Neural progenitor cell (in vitro differentiated cells): ENCODE measurements at regions not wholly inside any gene's neighbourhood (a gene's known extent, or its start where the extent isn't known, plus 50 kb on each side); places are given as distances from the start of the nearest gene placed in this dataset.

Experiments
- DNase-seq: peaks from one replicate; pipeline ENCODE4 v3.0.0-alpha.2; 2016; ENCODE audit warnings: low spot score
- H2AFZ ChIP-seq: fragments of 200-600 bp; sonication (generic); replicated peaks from 2 replicates; pipeline ENCODE4 v1.6.1; 2016; ENCODE audit warnings: antibody characterized with exemption
- H3F3A ChIP-seq: fragments of 200-600 bp; sonication (generic); 2 replicates; pipeline ENCODE4 v1.6.1; 2016; ENCODE audit warnings: antibody characterized with exemption, low read depth
- H3K27ac ChIP-seq: fragments of 200-600 bp; sonication (generic); 2 replicates; pipeline ENCODE4 v1.5.1; 2016; ENCODE audit warnings: mild to moderate bottlenecking
- H3K27me3 ChIP-seq: fragments of 200-600 bp; sonication (generic); 2 replicates; pipeline ENCODE4 v1.6.1; 2016; ENCODE audit warnings: mild to moderate bottlenecking, moderate library complexity
- H3K36me3 ChIP-seq: fragments of 200-600 bp; sonication (generic); 2 replicates; pipeline ENCODE4 v1.5.1; 2016
- H3K4me1 ChIP-seq: fragments of 200-600 bp; sonication (generic); 2 replicates; pipeline ENCODE4 v1.6.1; 2016; ENCODE audit warnings: mixed run types
- H3K4me2 ChIP-seq: fragments of 200-600 bp; sonication (generic); 2 replicates; pipeline ENCODE4 v1.6.1; 2016
- H3K4me3 ChIP-seq: fragments of 200-600 bp; sonication (generic); 2 replicates; pipeline ENCODE4 v1.5.1; 2016
- H3K79me2 ChIP-seq: fragments of 200-600 bp; sonication (generic); 2 replicates; pipeline ENCODE4 v1.6.1; 2016; ENCODE audit warnings: low read depth
- H3K9ac ChIP-seq: fragments of 200-600 bp; sonication (generic); 2 replicates; pipeline ENCODE4 v1.6.1; 2016
- H3K9me3 ChIP-seq: fragments of 200-600 bp; sonication (generic); 2 replicates; pipeline ENCODE4 v1.5.1; 2016; ENCODE audit warnings: low read depth
- H4K20me1 ChIP-seq: fragments of 200-600 bp; sonication (generic); 2 replicates; pipeline ENCODE4 v1.6.1; 2016; ENCODE audit warnings: low read depth
- H3K27ac Mint-ChIP-seq: 3 replicates; pipeline ENCODE4 v1.8.0; 2021; ENCODE audit warnings: mixed read lengths
- H3K27me3 Mint-ChIP-seq: 2 replicates; pipeline ENCODE4 v1.8.0; 2022; ENCODE audit warnings: low read depth, mild to moderate bottlenecking, inconsistent platforms, moderate library complexity, mixed read lengths; ENCODE audit not compliant: insufficient read depth
- H3K36me3 Mint-ChIP-seq: 3 replicates; pipeline ENCODE4 v1.8.0; 2021; ENCODE audit warnings: mixed read lengths
- H3K4me1 Mint-ChIP-seq: 3 replicates; pipeline ENCODE4 v1.8.0; 2021; ENCODE audit warnings: mixed read lengths
- H3K4me3 Mint-ChIP-seq: 3 replicates; pipeline ENCODE4 v1.8.0; 2021; ENCODE audit warnings: mild to moderate bottlenecking, moderate library complexity, mixed read lengths
- H3K9me3 Mint-ChIP-seq: 3 replicates; pipeline ENCODE4 v1.8.0; 2020; ENCODE audit warnings: mixed read lengths
- EZH2 ChIP-seq: fragments of 200-600 bp; sonication (generic); IDR thresholded peaks from 2 replicates; pipeline ENCODE4 v1.6.1; 2017; ENCODE audit warnings: antibody characterized with exemption, mild to moderate bottlenecking, moderate library complexity
- EZH2phosphoT487 ChIP-seq: fragments of 200-600 bp; sonication (generic); IDR thresholded peaks from 2 replicates; pipeline ENCODE4 v1.6.1; 2017; ENCODE audit warnings: antibody characterized with exemption
- TF ChIP-seq, protein P1 (sequence below): fragments of 200-600 bp; sonication (generic); IDR thresholded peaks from 2 replicates; pipeline ENCODE4 v1.5.1; 2017; ENCODE audit warnings: antibody characterized with exemption, mild to moderate bottlenecking

DNA sequence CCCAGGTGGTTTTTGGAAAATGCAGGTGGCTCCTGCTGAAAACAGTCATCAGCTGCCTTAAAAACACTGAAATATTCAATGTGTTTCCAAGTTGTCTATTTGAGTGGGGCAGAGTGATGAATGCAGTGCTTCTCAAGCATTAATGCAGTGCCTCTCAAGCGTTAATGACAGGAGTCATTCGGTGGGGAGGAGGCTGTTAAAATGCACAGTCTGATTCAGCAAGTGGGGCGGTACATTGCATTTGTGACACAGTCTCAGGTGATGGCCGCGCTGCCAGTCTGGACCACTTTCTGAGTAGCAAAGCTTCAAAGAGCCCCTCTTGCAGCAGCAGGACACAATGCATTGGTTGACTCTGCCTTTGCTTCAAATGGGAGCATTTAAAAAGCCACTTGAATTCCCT is 231.4 kb upstream of the RGPD4 start:
- Mint-ChIP-seq H3K36me3 (no peaks in the 10 kb centered on the region), H3K27ac (no peak overlapping the region), H3K4me1 (peaks cover 3% of the 10 kb centered on the region), H3K4me3 (no peak overlapping the region), H3K9me3 (peaks cover 1% of the 10 kb centered on the region), H3K27me3 (no peaks in the 10 kb centered on the region)
- DNase-seq = no peak
- Histone ChIP-seq H3K9ac (no peak overlapping the region), H3K4me2 (no peak overlapping the region), H3K4me1 (peaks cover 19% of the 10 kb centered on the region), H3K27me3 (no peaks in the 10 kb centered on the region), H4K20me1 (no peaks in the 10 kb centered on the region), H3K4me3 (no peak overlapping the region), H2AFZ (no peak overlapping the region), H3K79me2 (no peaks in the 10 kb centered on the region), H3K36me3 (no peaks in the 10 kb centered on the region), H3K9me3 (no peaks in the 10 kb centered on the region), H3F3A (no peaks in the 10 kb centered on the region), H3K27ac (no peak overlapping the region)
- TF ChIP-seq, protein P1, sequence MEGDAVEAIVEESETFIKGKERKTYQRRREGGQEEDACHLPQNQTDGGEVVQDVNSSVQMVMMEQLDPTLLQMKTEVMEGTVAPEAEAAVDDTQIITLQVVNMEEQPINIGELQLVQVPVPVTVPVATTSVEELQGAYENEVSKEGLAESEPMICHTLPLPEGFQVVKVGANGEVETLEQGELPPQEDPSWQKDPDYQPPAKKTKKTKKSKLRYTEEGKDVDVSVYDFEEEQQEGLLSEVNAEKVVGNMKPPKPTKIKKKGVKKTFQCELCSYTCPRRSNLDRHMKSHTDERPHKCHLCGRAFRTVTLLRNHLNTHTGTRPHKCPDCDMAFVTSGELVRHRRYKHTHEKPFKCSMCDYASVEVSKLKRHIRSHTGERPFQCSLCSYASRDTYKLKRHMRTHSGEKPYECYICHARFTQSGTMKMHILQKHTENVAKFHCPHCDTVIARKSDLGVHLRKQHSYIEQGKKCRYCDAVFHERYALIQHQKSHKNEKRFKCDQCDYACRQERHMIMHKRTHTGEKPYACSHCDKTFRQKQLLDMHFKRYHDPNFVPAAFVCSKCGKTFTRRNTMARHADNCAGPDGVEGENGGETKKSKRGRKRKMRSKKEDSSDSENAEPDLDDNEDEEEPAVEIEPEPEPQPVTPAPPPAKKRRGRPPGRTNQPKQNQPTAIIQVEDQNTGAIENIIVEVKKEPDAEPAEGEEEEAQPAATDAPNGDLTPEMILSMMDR = no peak
- no peak for TF ChIP-seq EZH2phosphoT487
- TF ChIP-seq EZH2 = no peak

- peak overlapping the region; percentile 54 for H2AFZ ChIP-seq
Observed at GRCh38 chr2:107595749-107596148, 230.9 kb upstream of the RGPD4 start.

GRCh38 chr2:107597507-107597906 is 229.2 kb upstream of the RGPD4 start:
- Mint-ChIP-seq H3K27ac (no peak overlapping the region), H3K27me3 (no peaks in the 10 kb centered on the region), H3K4me1 (no peaks in the 10 kb centered on the region), H3K9me3 (peaks cover 1% of the 10 kb centered on the region), H3K4me3 (no peak overlapping the region), H3K36me3 (no peaks in the 10 kb centered on the region)
- H3K79me2 ChIP-seq = no peaks in the 10 kb centered on the region
- H3K36me3 ChIP-seq = no peaks in the 10 kb centered on the region
- no peaks in the 10 kb centered on the region for H3K27me3 ChIP-seq
- no peak overlapping the region for H3K27ac ChIP-seq
- H3K9me3 ChIP-seq = no peaks in the 10 kb centered on the region
- no peak overlapping the region for H3K4me2 ChIP-seq
- H3F3A ChIP-seq = no peaks in the 10 kb centered on the region
- no peak overlapping the region for H3K9ac ChIP-seq
- no peaks in the 10 kb centered on the region for H4K20me1 ChIP-seq
- no peak overlapping the region for H3K4me3 ChIP-seq
- no peak overlapping the region for H2AFZ ChIP-seq
- TF ChIP-seq EZH2 = no peak
- TF ChIP-seq, protein P1 = no peak
- peaks cover 10% of the 10 kb centered on the region for H3K4me1 ChIP-seq
- no peak for DNase-seq

More at GRCh38 chr2:107595749-107596148, 230.9 kb upstream of the RGPD4 start:
- no peaks in the 10 kb centered on the region for H4K20me1 ChIP-seq
- no peak overlapping the region for H3K9ac ChIP-seq
- H3K27me3 ChIP-seq = no peaks in the 10 kb centered on the region
- H3K79me2 ChIP-seq = no peaks in the 10 kb centered on the region
- H3K36me3 ChIP-seq = no peaks in the 10 kb centered on the region
- no peak overlapping the region for H3K4me3 ChIP-seq
- H3K9me3 ChIP-seq = no peaks in the 10 kb centered on the region
- no peak overlapping the region for H3K27ac ChIP-seq
- peaks cover 3% of the 10 kb centered on the region for H3K4me1 Mint-ChIP-seq
- no peaks in the 10 kb centered on the region for H3K36me3 Mint-ChIP-seq
- H3K27me3 Mint-ChIP-seq = no peaks in the 10 kb centered on the region
- H3K4me3 Mint-ChIP-seq = no peak overlapping the region
- peaks cover 1% of the 10 kb centered on the region for H3K9me3 Mint-ChIP-seq
- no peak overlapping the region for H3K27ac Mint-ChIP-seq
- H3K4me1 ChIP-seq = peaks cover 19% of the 10 kb centered on the region
- DNase-seq = no peak
- H3K4me2 ChIP-seq = no peak overlapping the region
- H3F3A ChIP-seq = no peaks in the 10 kb centered on the region
- TF ChIP-seq, protein P1 = no peak
- TF ChIP-seq EZH2phosphoT487 (no peak), EZH2 (no peak)
